ENCODE measurements at regions not wholly inside any gene's neighbourhood (a gene's known extent, or its start where the extent isn't known, plus 50 kb on each side); places are given as distances from the start of the nearest gene placed in this dataset.

GRCh38 chr1:194586302-194586701 is 1399.9 kb upstream of the B3GALT2 start:
- TF ChIP-seq CTCF (IDR thresholded peaks at IDR 0.05; ENCODE audit: poor library complexity) (no peak), EZH2phosphoT487 (IDR thresholded peaks at IDR 0.05; ENCODE audit: low read depth, severe bottlenecking, unreplicated experiment) (no peak), EZH2 (IDR thresholded peaks at IDR 0.05; ENCODE audit: borderline replicate concordance) (no peak)
